ENCODE measurements at regions not wholly inside any gene's neighbourhood (a gene's known extent, or its start where the extent isn't known, plus 50 kb on each side); places are given as distances from the start of the nearest gene placed in this dataset.
A peak's percentile ranks its signal among the peaks of the same experiment; 100 is the strongest.

DNA sequence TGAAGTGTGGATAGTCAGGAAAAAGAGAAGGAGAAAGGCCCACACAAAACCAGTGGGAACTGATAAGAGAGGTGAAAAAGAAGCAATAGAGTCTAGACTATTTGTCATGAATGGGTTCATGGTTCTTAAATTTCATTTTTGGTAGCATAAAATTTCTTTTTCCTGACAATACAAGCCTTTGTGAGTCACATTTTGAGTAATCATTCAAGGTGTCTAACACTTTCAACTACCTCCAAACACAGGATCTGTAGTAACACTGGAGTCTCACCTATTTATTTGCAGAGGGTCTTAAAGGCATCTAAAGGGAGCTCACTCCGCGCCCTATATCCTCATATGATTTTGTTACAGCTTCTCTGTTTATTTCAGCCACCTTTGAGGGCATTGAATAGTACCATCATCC lies 96.0 kb downstream of the SAMD9 start:
- TF ChIP-seq, protein P1, sequence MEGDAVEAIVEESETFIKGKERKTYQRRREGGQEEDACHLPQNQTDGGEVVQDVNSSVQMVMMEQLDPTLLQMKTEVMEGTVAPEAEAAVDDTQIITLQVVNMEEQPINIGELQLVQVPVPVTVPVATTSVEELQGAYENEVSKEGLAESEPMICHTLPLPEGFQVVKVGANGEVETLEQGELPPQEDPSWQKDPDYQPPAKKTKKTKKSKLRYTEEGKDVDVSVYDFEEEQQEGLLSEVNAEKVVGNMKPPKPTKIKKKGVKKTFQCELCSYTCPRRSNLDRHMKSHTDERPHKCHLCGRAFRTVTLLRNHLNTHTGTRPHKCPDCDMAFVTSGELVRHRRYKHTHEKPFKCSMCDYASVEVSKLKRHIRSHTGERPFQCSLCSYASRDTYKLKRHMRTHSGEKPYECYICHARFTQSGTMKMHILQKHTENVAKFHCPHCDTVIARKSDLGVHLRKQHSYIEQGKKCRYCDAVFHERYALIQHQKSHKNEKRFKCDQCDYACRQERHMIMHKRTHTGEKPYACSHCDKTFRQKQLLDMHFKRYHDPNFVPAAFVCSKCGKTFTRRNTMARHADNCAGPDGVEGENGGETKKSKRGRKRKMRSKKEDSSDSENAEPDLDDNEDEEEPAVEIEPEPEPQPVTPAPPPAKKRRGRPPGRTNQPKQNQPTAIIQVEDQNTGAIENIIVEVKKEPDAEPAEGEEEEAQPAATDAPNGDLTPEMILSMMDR (IDR thresholded peaks at IDR 0.05), result no peak
- H3K4me2 ChIP-seq (ENCODE audit: low read length), result no peak overlapping the region
- no peak overlapping the region for H3K9ac ChIP-seq

DNA sequence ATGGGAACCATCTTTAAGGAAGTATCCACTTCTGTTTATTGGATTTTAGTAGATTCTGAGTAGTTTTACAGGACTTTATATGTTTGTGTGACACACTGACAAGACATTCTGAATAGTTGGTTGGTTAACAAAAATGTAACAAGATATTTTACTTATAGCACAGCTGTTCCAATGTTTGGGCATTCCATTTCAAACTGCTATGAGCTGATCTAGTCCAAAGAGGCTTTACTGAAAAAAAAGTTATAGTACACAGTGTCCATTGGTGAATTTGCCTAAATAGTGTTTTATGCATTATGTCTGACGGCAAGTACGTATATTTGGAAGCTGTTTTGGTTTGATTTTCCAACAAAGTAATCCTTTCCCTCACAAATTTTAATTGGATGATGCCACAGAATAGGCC lies 99.1 kb downstream of the SAMD9 start:
- Histone ChIP-seq H3K27ac (no peak overlapping the region), H3K4me2 (ENCODE audit: low read length) (no peak overlapping the region), H3K79me2 (no peaks in the 10 kb centered on the region), H3K4me1 (no peaks in the 10 kb centered on the region), H3K27me3 (ENCODE audit: control insufficient read depth, insufficient read depth, low read length) (no peaks in the 10 kb centered on the region), H3K36me3 (ENCODE audit: control insufficient read depth, insufficient read depth, low read length) (no peaks in the 10 kb centered on the region), H3K9ac (no peak overlapping the region), H3K4me3 (ENCODE audit: low read depth, low read length) (no peak overlapping the region), H2AFZ (no peak overlapping the region), H3K9me3 (ENCODE audit: control insufficient read depth, low read length) (no peaks in the 10 kb centered on the region)
- TF ChIP-seq, protein P1 (IDR thresholded peaks at IDR 0.05), result no peak

More for the DNA sequence above, 96.0 kb downstream of the SAMD9 start:
- no peak overlapping the region for H2AFZ ChIP-seq
- no peak overlapping the region for H3K4me3 ChIP-seq (ENCODE audit: low read depth, low read length)
- no peaks in the 10 kb centered on the region for H3K79me2 ChIP-seq
- H3K9me3 ChIP-seq (ENCODE audit: control insufficient read depth, low read length), result no peaks in the 10 kb centered on the region
- no peaks in the 10 kb centered on the region for H3K27me3 ChIP-seq (ENCODE audit: control insufficient read depth, insufficient read depth, low read length)
- no peaks in the 10 kb centered on the region for H3K36me3 ChIP-seq (ENCODE audit: control insufficient read depth, insufficient read depth, low read length)
- H3K4me1 ChIP-seq, result no peaks in the 10 kb centered on the region
- H3K27ac ChIP-seq, result no peak overlapping the region

DNA sequence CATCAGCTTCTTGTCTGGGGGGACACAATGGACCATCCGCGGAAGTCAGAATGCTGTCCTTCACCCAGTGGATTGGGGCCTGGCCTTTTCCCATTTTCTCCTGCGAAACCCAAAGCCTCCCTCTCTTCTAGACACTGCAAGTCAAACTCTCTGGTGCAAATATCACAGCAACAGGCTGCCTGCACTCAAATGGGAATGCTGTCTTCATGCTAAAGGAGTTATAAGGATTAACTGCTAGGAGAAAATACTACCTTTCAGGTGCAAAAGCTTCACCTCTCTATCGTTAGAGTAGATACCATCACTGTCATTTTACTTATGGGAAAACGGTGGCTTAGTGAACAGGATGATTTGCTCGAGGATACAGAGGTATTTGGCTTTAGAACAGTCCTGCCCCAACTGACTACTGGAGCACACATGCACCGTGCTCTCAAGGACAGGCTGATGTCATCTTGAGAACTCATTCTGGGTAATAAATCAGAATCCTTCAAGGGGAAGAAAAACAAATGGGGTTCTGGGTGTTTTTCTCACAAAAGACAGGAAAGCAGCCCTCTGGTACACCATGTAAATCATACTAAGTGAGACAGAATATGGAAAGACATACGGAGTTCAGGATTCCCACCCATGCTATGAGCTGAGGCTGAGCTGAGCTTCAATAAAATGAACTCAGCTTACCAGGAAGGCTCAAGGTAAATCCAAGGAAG lies 100.9 kb downstream of the SAMD9 start:
- Histone ChIP-seq H2AFZ (no peak overlapping the region), H3K79me2 (no peaks in the 10 kb centered on the region), H3K9me3 (ENCODE audit: control insufficient read depth, low read length) (no peaks in the 10 kb centered on the region), H3K9ac (no peak overlapping the region), H3K27me3 (ENCODE audit: control insufficient read depth, insufficient read depth, low read length) (no peaks in the 10 kb centered on the region), H3K4me3 (ENCODE audit: low read depth, low read length) (no peak overlapping the region), H3K27ac (no peak overlapping the region), H3K4me2 (ENCODE audit: low read length) (no peak overlapping the region), H3K4me1 (no peaks in the 10 kb centered on the region), H3K36me3 (ENCODE audit: control insufficient read depth, insufficient read depth, low read length) (no peaks in the 10 kb centered on the region)
- TF ChIP-seq, protein P1 (IDR thresholded peaks at IDR 0.05), result no peak

DNA sequence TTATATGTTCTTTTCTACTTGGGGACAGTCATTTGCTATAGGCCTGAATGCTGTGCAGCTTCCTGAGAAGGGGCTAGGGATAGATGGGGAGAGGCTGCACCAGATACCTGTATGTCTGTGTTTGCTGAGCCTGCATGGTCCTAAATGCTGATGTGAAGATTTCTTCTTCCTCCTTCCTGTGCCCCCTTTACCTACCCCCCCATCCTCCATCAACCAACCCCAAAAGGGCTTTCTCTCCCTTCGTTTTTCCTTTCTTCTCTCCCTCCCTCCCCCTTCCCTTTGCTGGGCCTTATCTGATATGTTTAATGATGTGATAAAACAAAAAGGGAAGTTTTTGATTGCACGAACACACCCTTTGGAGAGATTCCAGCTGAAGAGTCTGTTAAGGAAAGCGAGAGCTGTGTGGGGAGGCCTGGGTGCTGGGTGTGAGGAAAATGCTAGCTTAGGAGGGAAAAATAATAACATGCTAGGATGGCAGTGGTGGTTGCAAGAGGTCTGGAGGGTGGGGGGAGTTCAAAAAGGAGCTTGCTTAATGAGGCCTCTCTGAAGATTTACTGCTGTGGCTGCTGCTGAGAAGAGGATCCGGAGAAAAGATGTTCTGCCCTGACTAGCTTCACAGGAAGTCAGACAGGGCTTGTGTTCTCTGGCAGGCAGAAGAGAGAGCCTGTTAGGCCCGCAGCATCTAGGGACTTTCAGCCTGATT lies 101.8 kb downstream of the SAMD9 start:
- Histone ChIP-seq H3K27me3 (ENCODE audit: control insufficient read depth, insufficient read depth, low read length) (no peaks in the 10 kb centered on the region), H3K9me3 (ENCODE audit: control insufficient read depth, low read length) (no peaks in the 10 kb centered on the region), H3K79me2 (no peaks in the 10 kb centered on the region), H2AFZ (peak overlapping the region; percentile 18), H3K4me2 (ENCODE audit: low read length) (no peak overlapping the region), H3K27ac (no peak overlapping the region), H3K36me3 (ENCODE audit: control insufficient read depth, insufficient read depth, low read length) (no peaks in the 10 kb centered on the region), H3K9ac (no peak overlapping the region), H3K4me3 (ENCODE audit: low read depth, low read length) (no peak overlapping the region), H3K4me1 (no peaks in the 10 kb centered on the region)
- TF ChIP-seq, protein P1 (IDR thresholded peaks at IDR 0.05), result no peak
